IMR-90 (cell line): ENCODE measurements at regions not wholly inside any gene's neighbourhood (a gene's known extent, or its start where the extent isn't known, plus 50 kb on each side); places are given as distances from the start of the nearest gene placed in this dataset.

Source experiments
- ATAC-seq: fragments of 200-7000 bp; cut with Tn5 transposase; 2 replicates; pipeline ENCODE4 v1.9.1; 2020; ENCODE audit warnings: low read depth, mild to moderate bottlenecking, moderate library complexity
- BruUV-seq: library from RNA; stranded (reverse); fragments of 400-500 nt; replicated peaks from 2 replicates; lab custom pipeline; 2021; lab: Mats Ljungman, UMichigan
- CTCF ChIA-PET: fragments of 300-600 bp; formaldehyde crosslinking; extraction: SDS; loops from one replicate; lab custom pipeline; 2021; ENCODE audit warnings: antibody characterized with exemption; lab: Yijun Ruan, JAX
- POLR2A ChIA-PET: fragments of 300-600 bp; sonication (Branson Sonifier 250); formaldehyde crosslinking; loops from one replicate; lab custom pipeline; 2022; ENCODE audit warnings: antibody characterized with exemption; ENCODE audit not compliant: unreplicated experiment; lab: Charles Lee
- DNase-seq: peaks from one replicate; pipeline ENCODE4 v3.0.0; 2013
- H2AFZ ChIP-seq: replicated peaks from 2 replicates; pipeline ENCODE3; 2013; ENCODE audit warnings: low read length, mild to moderate bottlenecking; ENCODE audit not compliant: poor library complexity
- H2AK5ac ChIP-seq: 2 replicates; pipeline ENCODE4 v1.6.1; 2013; ENCODE audit warnings: low read depth, low read length, inconsistent platforms
- H2AK9ac ChIP-seq: replicated peaks from 2 replicates; pipeline ENCODE3; 2013; ENCODE audit warnings: mild to moderate bottlenecking, low read depth, low read length, moderate library complexity; ENCODE audit not compliant: poor library complexity
- H2BK120ac ChIP-seq: 2 replicates; pipeline ENCODE4 v1.6.1; 2013; ENCODE audit warnings: low read depth, low read length, inconsistent platforms
- H2BK15ac ChIP-seq: 3 replicates; pipeline ENCODE4 v1.6.1; 2013; ENCODE audit warnings: low read depth, low read length, inconsistent platforms
- H2BK20ac ChIP-seq: 2 replicates; pipeline ENCODE4 v1.6.1; 2013; ENCODE audit warnings: low read depth, mild to moderate bottlenecking, inconsistent platforms, low read length, moderate library complexity
- H2BK5ac ChIP-seq: 2 replicates; pipeline ENCODE4 v1.6.1; 2013; ENCODE audit warnings: mild to moderate bottlenecking, low read depth, low read length, inconsistent platforms; ENCODE audit not compliant: poor library complexity, severe bottlenecking
- H3K14ac ChIP-seq: replicated peaks from 2 replicates; pipeline ENCODE4 v1.6.1; 2013; ENCODE audit warnings: low read depth, low read length, inconsistent platforms
- H3K18ac ChIP-seq: 2 replicates; pipeline ENCODE4 v1.6.1; 2013; ENCODE audit warnings: low read depth, low read length, control low read depth
- H3K23ac ChIP-seq: 2 replicates; pipeline ENCODE4 v1.6.1; 2013; ENCODE audit warnings: low read depth, low read length, inconsistent platforms
- H3K27ac ChIP-seq: 2 replicates; pipeline ENCODE4 v1.5.1; 2013; ENCODE audit warnings: mild to moderate bottlenecking, control low read depth, low read length; ENCODE audit not compliant: insufficient read depth
- H3K27me3 ChIP-seq: 2 replicates; pipeline ENCODE4 v1.6.1; 2013; ENCODE audit warnings: low read length; ENCODE audit not compliant: control insufficient read depth, insufficient read depth
- H3K36me3 ChIP-seq: 2 replicates; pipeline ENCODE4 v1.6.1; 2013; ENCODE audit warnings: low read length, mixed read lengths; ENCODE audit not compliant: control insufficient read depth, insufficient read depth
- H3K4ac ChIP-seq: 2 replicates; pipeline ENCODE4 v1.6.1; 2013; ENCODE audit warnings: low read depth, low read length, inconsistent platforms
- H3K4me1 ChIP-seq: 2 replicates; pipeline ENCODE4 v1.6.1; 2013; ENCODE audit warnings: low read length, mixed read lengths; ENCODE audit not compliant: control insufficient read depth, insufficient read depth
- H3K4me2 ChIP-seq: 2 replicates; pipeline ENCODE4 v1.6.1; 2013; ENCODE audit warnings: low read depth, mild to moderate bottlenecking, control low read depth, low read length, moderate library complexity
- H3K4me3 ChIP-seq: 2 replicates; pipeline ENCODE4 v1.5.1; 2013; ENCODE audit warnings: low read depth, mild to moderate bottlenecking, control low read depth, low read length, moderate library complexity; ENCODE audit not compliant: insufficient read depth
- H3K56ac ChIP-seq: 2 replicates; pipeline ENCODE4 v1.6.1; 2013; ENCODE audit warnings: low read length, inconsistent platforms; ENCODE audit not compliant: insufficient read depth; ENCODE audit errors: extremely low read depth
- H3K79me1 ChIP-seq, 2 experiments: 2 replicates each; pipeline ENCODE4 v1.6.1; 2013; ENCODE audit warnings: low read length in 2 of 2, inconsistent platforms in 1 of 2, low read depth in 1 of 2
- H3K9ac ChIP-seq: 2 replicates; pipeline ENCODE4 v1.6.1; 2013; ENCODE audit warnings: low read depth, low read length, control low read depth
- H3K9me1 ChIP-seq: 2 replicates; pipeline ENCODE4 v1.6.1; 2013; ENCODE audit warnings: low read length, inconsistent platforms; ENCODE audit not compliant: insufficient read depth
- H3K9me3 ChIP-seq: 2 replicates; pipeline ENCODE4 v1.6.1; 2013; ENCODE audit warnings: low read length; ENCODE audit not compliant: control insufficient read depth, insufficient read depth
- H4K20me1 ChIP-seq: 2 replicates; pipeline ENCODE4 v1.6.1; 2013; ENCODE audit warnings: low read length, inconsistent platforms; ENCODE audit not compliant: insufficient read depth
- H4K5ac ChIP-seq: 2 replicates; pipeline ENCODE4 v1.6.1; 2013; ENCODE audit warnings: mild to moderate bottlenecking, low read depth, low read length, control low read depth
- H4K8ac ChIP-seq, 2 experiments: 2 replicates each; pipeline ENCODE4 v1.6.1; 2013; ENCODE audit warnings: low read depth in 2 of 2, low read length in 2 of 2, control low read depth in 1 of 2, inconsistent platforms in 1 of 2
- H4K91ac ChIP-seq: 2 replicates; pipeline ENCODE4 v1.6.1; 2013; ENCODE audit warnings: low read depth, low read length, inconsistent platforms; ENCODE audit not compliant: insufficient read depth
- ELK1 ChIP-seq: fragments of 150-350 bp; IDR thresholded peaks from 2 replicates; pipeline ENCODE4 v1.6.1; 2016; ENCODE audit warnings: low read depth, mild to moderate bottlenecking, low read length, moderate library complexity, borderline replicate concordance
- WGBS, 2 experiments: methylation state at CpG; one replicate each; pipeline versions ENCODE4 v1.1.5 to v1.1.7; 2013; ENCODE audit warnings: missing lambda C conversion rate in 2 of 2; ENCODE audit not compliant: insufficient read length in 1 of 2; ENCODE audit errors: extremely low coverage in 2 of 2; 5-methylcytosine and 5-hydroxymethylcytosine counted together
- dilution Hi-C: fragments of 300-500 bp; cut with HindIII; formaldehyde crosslinking; loops from one replicate; pipeline ENCODE4 v1.14.3; 2018; ENCODE audit warnings: low sequenced_read_pairs; ENCODE audit not compliant: unreplicated experiment
- in situ Hi-C: fragments of 300-500 bp; cut with MboI; formaldehyde crosslinking; loops from 3 replicates; pipeline ENCODE4 v1.14.3; 2019; ENCODE audit warnings: low sequenced_read_pairs, inconsistent platforms, mixed read lengths
- intact Hi-C: fragments of 100-400 bp; cut with micrococcal nuclease; formaldehyde crosslinking; loops from 2 replicates; pipeline ENCODE4 v1.10.0; 2022

GRCh38 chr4:43864616-43865146 is 583.9 kb downstream of the KCTD8 start:
- no peaks in the 10 kb centered on the region for H3K36me3 ChIP-seq
- H3K9ac ChIP-seq, result no peak overlapping the region
- 86 to 100% methylated on average over 1 of the region's 5 CpGs for WGBS, 2 experiments
- H2AK5ac ChIP-seq, result no peak overlapping the region
- no peak overlapping the region for H2AFZ ChIP-seq
- no peak overlapping the region for H2BK5ac ChIP-seq
- no peak overlapping the region for H4K8ac ChIP-seq
- H2BK120ac ChIP-seq, result no peak overlapping the region
- no peak overlapping the region for H3K4me2 ChIP-seq
- no peak overlapping the region for H3K14ac ChIP-seq
- BruUV-seq, result no TSS peak
- H3K56ac ChIP-seq, result no peak overlapping the region
- no peak overlapping the region for H3K4ac ChIP-seq
- peaks cover 2% of the 10 kb centered on the region; the same call in 1 of the 2 replicates for H3K9me3 ChIP-seq
- no peak overlapping the region for H3K4me3 ChIP-seq
- TF ChIP-seq ELK1, result no peak
- H2BK20ac ChIP-seq, result no peak overlapping the region
- no peak overlapping the region for H3K27ac ChIP-seq
- CTCF ChIA-PET, result no interaction called here
- H3K4me1 ChIP-seq, result no peaks in the 10 kb centered on the region
- no peaks in the 10 kb centered on the region for H3K79me1 ChIP-seq
- POLR2A ChIA-PET, result no interaction called here
- no peaks in the 10 kb centered on the region for H4K20me1 ChIP-seq
- no peaks in the 10 kb centered on the region for H3K27me3 ChIP-seq
- dilution Hi-C loops (no loop called here), intact Hi-C loops (no loop called here), in situ Hi-C loops (no loop called here)
- ATAC-seq (no peak), DNase-seq (no peak)
- no peak overlapping the region for H2BK15ac ChIP-seq
- H3K18ac ChIP-seq, result no peak overlapping the region
- no peak overlapping the region for H4K91ac ChIP-seq
- no peaks in the 10 kb centered on the region for H3K9me1 ChIP-seq
- H4K5ac ChIP-seq, result no peak overlapping the region
- no peak overlapping the region for H2AK9ac ChIP-seq
- no peak overlapping the region for H3K23ac ChIP-seq
